Nephron (organoid): ENCODE measurements at regions not wholly inside any gene's neighbourhood (a gene's known extent, or its start where the extent isn't known, plus 50 kb on each side); places are given as distances from the start of the nearest gene placed in this dataset.
A peak's percentile ranks its signal among the peaks of the same experiment; 100 is the strongest.

Experiments used
- H3K27ac Mint-ChIP-seq, 3 experiments: 2 replicates each; pipeline ENCODE4 v1.8.0; 2020; ENCODE audit warnings: mixed read lengths in 3 of 3, mild to moderate bottlenecking in 2 of 3, moderate library complexity in 1 of 3
- H3K27me3 Mint-ChIP-seq: 2 replicates; pipeline ENCODE4 v1.8.0; 2021; ENCODE audit warnings: low read depth, mild to moderate bottlenecking, moderate library complexity, mixed read lengths
- H3K36me3 Mint-ChIP-seq: 2 replicates; pipeline ENCODE4 v1.8.0; 2020; ENCODE audit warnings: low read depth, mixed read lengths
- H3K4me1 Mint-ChIP-seq: 2 replicates; pipeline ENCODE4 v1.8.0; 2020; ENCODE audit warnings: mixed read lengths
- H3K4me3 Mint-ChIP-seq, 3 experiments: 2 replicates each; pipeline ENCODE4 v1.8.0; 2020; ENCODE audit warnings: mild to moderate bottlenecking in 3 of 3, mixed read lengths in 3 of 3, moderate library complexity in 2 of 3
- H3K9me3 Mint-ChIP-seq: 2 replicates; pipeline ENCODE4 v1.8.0; 2020; ENCODE audit warnings: mixed read lengths
- TF ChIP-seq, protein P1 (sequence below), 3 experiments: fragments of 200-600 bp; sonication (generic); IDR thresholded peaks; one replicate each; pipeline ENCODE4 v1.5.0; 2021; ENCODE audit warnings: antibody characterized with exemption in 3 of 3; ENCODE audit not compliant: unreplicated experiment in 3 of 3

DNA sequence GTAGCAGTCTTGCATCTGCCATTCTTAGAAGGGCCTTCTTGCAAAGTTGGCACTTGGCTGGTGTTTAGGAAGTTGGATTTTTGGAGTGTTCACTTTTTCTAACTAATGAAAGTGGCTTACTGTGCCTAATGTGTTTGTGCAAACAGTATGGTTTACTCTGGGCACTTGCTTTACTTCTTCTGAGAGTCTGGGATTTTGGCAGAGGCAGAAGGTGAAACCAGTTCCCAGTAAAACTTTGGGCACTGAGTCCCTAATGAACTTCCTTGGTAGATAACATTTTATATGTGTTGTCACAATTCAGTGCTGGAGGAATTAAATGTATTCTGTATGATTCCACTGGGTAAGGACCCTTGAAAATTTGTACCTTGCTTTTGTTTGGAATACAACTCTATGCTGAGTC is 155.7 kb downstream of the FAM170A start:
- TF ChIP-seq, protein P1, sequence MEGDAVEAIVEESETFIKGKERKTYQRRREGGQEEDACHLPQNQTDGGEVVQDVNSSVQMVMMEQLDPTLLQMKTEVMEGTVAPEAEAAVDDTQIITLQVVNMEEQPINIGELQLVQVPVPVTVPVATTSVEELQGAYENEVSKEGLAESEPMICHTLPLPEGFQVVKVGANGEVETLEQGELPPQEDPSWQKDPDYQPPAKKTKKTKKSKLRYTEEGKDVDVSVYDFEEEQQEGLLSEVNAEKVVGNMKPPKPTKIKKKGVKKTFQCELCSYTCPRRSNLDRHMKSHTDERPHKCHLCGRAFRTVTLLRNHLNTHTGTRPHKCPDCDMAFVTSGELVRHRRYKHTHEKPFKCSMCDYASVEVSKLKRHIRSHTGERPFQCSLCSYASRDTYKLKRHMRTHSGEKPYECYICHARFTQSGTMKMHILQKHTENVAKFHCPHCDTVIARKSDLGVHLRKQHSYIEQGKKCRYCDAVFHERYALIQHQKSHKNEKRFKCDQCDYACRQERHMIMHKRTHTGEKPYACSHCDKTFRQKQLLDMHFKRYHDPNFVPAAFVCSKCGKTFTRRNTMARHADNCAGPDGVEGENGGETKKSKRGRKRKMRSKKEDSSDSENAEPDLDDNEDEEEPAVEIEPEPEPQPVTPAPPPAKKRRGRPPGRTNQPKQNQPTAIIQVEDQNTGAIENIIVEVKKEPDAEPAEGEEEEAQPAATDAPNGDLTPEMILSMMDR (IDR thresholded peaks at IDR 0.05; ENCODE audit: unreplicated experiment in 3 of 3), result no peak
- H3K36me3 Mint-ChIP-seq, result no peaks in the 10 kb centered on the region
- H3K4me1 Mint-ChIP-seq, result peaks cover 24% of the 10 kb centered on the region
- no peak overlapping the region for H3K4me3 Mint-ChIP-seq
- no peaks in the 10 kb centered on the region for H3K9me3 Mint-ChIP-seq
- no peak overlapping the region for H3K27ac Mint-ChIP-seq
- H3K27me3 Mint-ChIP-seq, result peaks cover 4% of the 10 kb centered on the region

DNA sequence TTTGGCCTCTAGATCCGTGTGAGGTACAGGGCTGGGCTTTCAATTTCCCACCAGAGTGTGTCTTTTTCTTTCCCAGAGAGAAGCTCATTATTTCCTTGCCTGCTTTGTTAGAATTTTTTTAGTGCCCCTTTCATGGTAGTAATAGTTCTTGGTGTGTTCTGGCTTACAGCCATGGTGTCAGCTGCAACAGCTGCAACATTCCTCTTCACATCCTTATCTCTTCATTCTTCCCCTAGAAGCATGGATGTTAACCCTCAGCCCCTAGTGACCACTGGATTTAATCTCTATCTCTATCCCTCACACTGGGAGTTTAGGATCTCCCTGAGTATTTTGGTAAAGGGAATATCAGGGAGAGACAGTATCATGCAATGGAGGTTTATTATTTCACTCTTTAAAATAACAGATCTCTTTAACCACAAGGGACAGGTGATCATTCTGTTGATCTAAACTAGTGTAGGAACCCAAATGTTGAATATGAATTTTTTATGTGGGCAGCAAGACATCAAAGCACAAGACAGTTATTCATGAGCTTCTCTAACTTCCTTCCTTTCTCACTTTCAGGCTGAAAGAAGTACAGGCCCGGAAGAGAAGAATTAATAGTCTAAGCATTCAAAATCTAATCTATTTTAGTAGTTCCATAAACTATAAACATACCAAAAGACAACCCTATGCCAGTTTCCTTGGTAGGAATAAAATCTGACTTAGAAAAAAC is 160.2 kb downstream of the FAM170A start:
- no peaks in the 10 kb centered on the region for H3K9me3 Mint-ChIP-seq
- H3K27me3 Mint-ChIP-seq, result peaks cover 2% of the 10 kb centered on the region
- H3K4me3 Mint-ChIP-seq, result peak overlapping the region in 1 of 3 experiments; percentile 27
- TF ChIP-seq, protein P1 (IDR thresholded peaks at IDR 0.05; ENCODE audit: unreplicated experiment in 3 of 3), result no peak
- peak overlapping the region; percentile 70 to 80 (median 77) for H3K27ac Mint-ChIP-seq
- H3K4me1 Mint-ChIP-seq, result peaks cover 46% of the 10 kb centered on the region
- H3K36me3 Mint-ChIP-seq, result no peaks in the 10 kb centered on the region

DNA sequence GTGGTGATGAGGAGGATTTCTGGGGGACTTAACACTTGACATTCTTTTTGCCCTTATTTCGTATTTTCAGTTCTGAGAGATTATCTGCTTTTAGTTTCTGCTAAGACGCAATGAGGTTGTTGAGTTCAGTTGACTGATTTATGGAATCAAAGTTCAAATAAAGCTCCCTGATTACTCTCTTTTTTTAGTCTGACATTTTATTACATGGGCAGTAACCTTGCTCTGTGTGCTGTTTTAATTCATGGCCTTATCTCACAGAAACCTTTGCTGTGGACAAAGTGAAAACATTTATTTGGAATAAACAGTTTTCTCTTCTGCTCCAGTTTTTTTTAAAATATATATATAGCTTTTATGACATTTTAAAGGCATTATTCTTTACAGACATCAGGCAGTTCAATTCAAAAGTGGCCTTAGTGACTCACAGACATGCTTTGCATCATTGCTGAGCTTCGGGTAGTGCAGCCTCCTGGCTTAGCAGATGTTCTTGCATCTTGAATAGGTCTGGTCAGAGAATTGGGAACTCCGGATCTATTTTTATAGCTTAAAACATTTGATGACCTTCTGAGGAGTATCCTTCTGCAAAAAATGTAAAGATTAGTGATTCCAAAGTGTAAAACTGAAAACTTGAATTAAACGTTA is 162.9 kb downstream of the FAM170A start:
- peaks cover 42% of the 10 kb centered on the region for H3K4me1 Mint-ChIP-seq
- H3K36me3 Mint-ChIP-seq, result no peaks in the 10 kb centered on the region
- TF ChIP-seq, protein P1 (IDR thresholded peaks at IDR 0.05; ENCODE audit: unreplicated experiment in 3 of 3), result no peak
- peak overlapping the region; percentile 22 to 29 (median 27) for H3K27ac Mint-ChIP-seq
- no peaks in the 10 kb centered on the region for H3K27me3 Mint-ChIP-seq
- no peak overlapping the region for H3K4me3 Mint-ChIP-seq
- H3K9me3 Mint-ChIP-seq, result no peaks in the 10 kb centered on the region

DNA sequence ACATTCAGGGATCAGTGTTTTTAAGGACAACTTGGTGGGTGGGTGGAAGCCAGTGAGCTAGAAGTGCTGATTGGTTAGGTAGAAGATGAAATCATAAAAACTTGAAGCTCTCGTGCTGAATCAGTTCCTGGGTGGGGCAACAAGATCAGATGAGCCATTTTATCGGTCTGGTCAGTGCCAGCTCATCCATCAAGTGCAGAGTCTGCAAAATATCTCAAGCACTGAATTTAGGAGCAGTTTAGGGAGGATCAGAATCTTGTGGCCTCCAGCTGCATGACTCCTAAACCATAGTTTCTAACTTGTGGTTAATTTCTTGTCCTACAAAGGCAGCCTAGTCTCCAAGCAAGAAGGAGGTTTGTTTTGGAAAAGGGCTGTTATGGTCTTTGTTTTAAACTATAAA is 166.4 kb downstream of the FAM170A start:
- TF ChIP-seq, protein P1 (IDR thresholded peaks at IDR 0.05; ENCODE audit: unreplicated experiment in 3 of 3), result no peak
- no peaks in the 10 kb centered on the region for H3K27me3 Mint-ChIP-seq
- H3K4me3 Mint-ChIP-seq, result no peak overlapping the region
- no peaks in the 10 kb centered on the region for H3K9me3 Mint-ChIP-seq
- no peaks in the 10 kb centered on the region for H3K36me3 Mint-ChIP-seq
- no peak overlapping the region for H3K27ac Mint-ChIP-seq
- H3K4me1 Mint-ChIP-seq, result peaks cover 18% of the 10 kb centered on the region

DNA sequence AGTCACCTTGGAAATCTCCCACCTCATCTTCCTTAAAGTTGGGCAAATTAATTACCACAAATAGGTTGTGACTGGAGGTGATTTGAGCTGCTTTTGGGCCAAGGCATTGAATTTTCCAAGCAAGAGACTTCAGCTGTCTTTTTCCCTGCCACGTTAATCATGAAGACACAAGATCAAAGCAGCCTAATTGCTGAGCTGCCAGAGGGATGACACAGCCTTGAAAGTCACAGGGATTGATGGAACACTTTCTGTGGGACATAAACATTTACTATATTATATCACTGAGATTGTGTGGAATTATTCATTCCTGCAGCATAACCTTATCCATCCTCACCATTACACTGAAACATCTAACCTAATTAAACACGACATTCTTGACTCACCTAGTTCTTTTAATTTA is 172.2 kb downstream of the FAM170A start:
- no peaks in the 10 kb centered on the region for H3K4me1 Mint-ChIP-seq
- H3K36me3 Mint-ChIP-seq, result no peaks in the 10 kb centered on the region
- TF ChIP-seq, protein P1 (IDR thresholded peaks at IDR 0.05; ENCODE audit: unreplicated experiment in 3 of 3), result no peak
- H3K9me3 Mint-ChIP-seq, result peaks cover 7% of the 10 kb centered on the region
- H3K4me3 Mint-ChIP-seq, result no peak overlapping the region
- no peaks in the 10 kb centered on the region for H3K27me3 Mint-ChIP-seq
- no peak overlapping the region for H3K27ac Mint-ChIP-seq

DNA sequence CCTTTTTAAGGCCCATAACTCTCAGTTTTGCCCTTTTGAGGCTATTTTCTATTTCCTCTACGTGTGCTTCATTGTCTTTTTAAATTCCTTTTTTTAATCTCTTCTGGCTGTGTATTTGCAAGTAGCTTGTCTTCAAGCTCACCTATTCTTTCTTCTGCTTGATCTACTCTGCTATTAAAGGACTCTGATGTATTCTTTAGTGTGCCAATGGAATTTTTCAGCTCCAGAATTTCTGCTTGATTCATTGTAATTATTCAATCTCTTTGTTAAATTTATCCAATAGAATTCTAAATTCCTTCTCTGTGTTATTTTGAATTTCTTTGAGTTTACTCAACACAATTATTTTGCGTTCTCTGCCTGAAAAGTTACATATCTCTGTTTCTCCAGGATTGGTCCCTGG is 178.7 kb downstream of the FAM170A start:
- no peak overlapping the region for H3K27ac Mint-ChIP-seq
- TF ChIP-seq, protein P1 (IDR thresholded peaks at IDR 0.05; ENCODE audit: unreplicated experiment in 3 of 3), result no peak
- no peaks in the 10 kb centered on the region for H3K36me3 Mint-ChIP-seq
- no peak overlapping the region for H3K4me3 Mint-ChIP-seq
- H3K27me3 Mint-ChIP-seq, result no peaks in the 10 kb centered on the region
- H3K4me1 Mint-ChIP-seq, result no peaks in the 10 kb centered on the region
- peaks cover 34% of the 10 kb centered on the region for H3K9me3 Mint-ChIP-seq
